ENCODE measurements at regions not wholly inside any gene's neighbourhood (a gene's known extent, or its start where the extent isn't known, plus 50 kb on each side); places are given as distances from the start of the nearest gene placed in this dataset.

- Histone ChIP-seq H3K4me3 (ENCODE audit: low read depth, low read length) (no peak overlapping the region), H3K9me3 (ENCODE audit: control insufficient read depth, insufficient read depth, low read depth, low read length) (no peaks in the 10 kb centered on the region), H3K36me3 (ENCODE audit: control insufficient read depth in 2 of 2, insufficient read depth in 1 of 2, low read length in 2 of 2) (no peaks in the 10 kb centered on the region), H3K27ac (ENCODE audit: extremely low read depth, low read depth, low read length) (no peak overlapping the region), H3K4me1 (ENCODE audit: control insufficient read depth, insufficient read depth, low read length) (peaks cover 6% of the 10 kb centered on the region; the same call in 1 of the 2 replicates)
- POLR2A ChIA-PET, result interaction anchor here (0.6 kb wide), 1 partner anchor 77 kb away, joined by 3 read pairs; the partner anchor contains the start of gene SEPTIN10
- no peak for TF ChIP-seq ZNF791 (tag by site-specific recombination; IDR thresholded peaks at IDR 0.05)
- no peak for TF ChIP-seq ZFP37 (tag by site-specific recombination; IDR thresholded peaks at IDR 0.05)
- TF ChIP-seq ZNF280C (tag by site-specific recombination; IDR thresholded peaks at IDR 0.05), result no peak
- no peak for TF ChIP-seq ZNF133 (tag by site-specific recombination; IDR thresholded peaks at IDR 0.05)
- TF ChIP-seq ZNF426 (tag by site-specific recombination; IDR thresholded peaks at IDR 0.05), result no peak
- no peak for TF ChIP-seq ZNF211 (tag by site-specific recombination; IDR thresholded peaks at IDR 0.05; ENCODE audit: low read depth)
- CTCF ChIA-PET, result no interaction called here
These were observed 76.3 kb downstream of the SOWAHC start for GRCh38 chr2:109690457-109690821.

- Histone ChIP-seq H3K36me3 (ENCODE audit: control insufficient read depth in 2 of 2, insufficient read depth in 1 of 2, low read length in 2 of 2) (no peaks in the 10 kb centered on the region), H3K4me3 (ENCODE audit: low read depth, low read length) (no peak overlapping the region), H3K4me1 (ENCODE audit: control insufficient read depth, insufficient read depth, low read length) (peaks cover 6% of the 10 kb centered on the region; the same call in 1 of the 2 replicates), H3K27ac (ENCODE audit: extremely low read depth, low read depth, low read length) (no peak overlapping the region), H3K9me3 (ENCODE audit: control insufficient read depth, insufficient read depth, low read depth, low read length) (no peaks in the 10 kb centered on the region)
- POLR2A ChIA-PET, result no interaction called here
- CTCF ChIA-PET, result no interaction called here
- no peak for TF ChIP-seq ZNF248 (tag by site-specific recombination; IDR thresholded peaks at IDR 0.05)
- TF ChIP-seq ZNF174 (tag by site-specific recombination; IDR thresholded peaks at IDR 0.05), result no peak
- no peak for TF ChIP-seq ZBTB48 (tag by site-specific recombination; IDR thresholded peaks at IDR 0.05)
- TF ChIP-seq ZNF394 (tag by site-specific recombination; IDR thresholded peaks at IDR 0.05; ENCODE audit: borderline replicate concordance), result no peak
- TF ChIP-seq YY2 (tag by site-specific recombination; IDR thresholded peaks at IDR 0.05), result no peak
- TF ChIP-seq PRDM2 (tag by site-specific recombination; IDR thresholded peaks at IDR 0.05; ENCODE audit: borderline replicate concordance), result no peak
- TF ChIP-seq AEBP2 (tag by site-specific recombination; IDR thresholded peaks at IDR 0.05; ENCODE audit: borderline replicate concordance), result no peak
- no peak for TF ChIP-seq ZNF549 (tag by site-specific recombination; IDR thresholded peaks at IDR 0.05)
- no peak for TF ChIP-seq ZNF623 (tag by site-specific recombination; IDR thresholded peaks at IDR 0.05)
- TF ChIP-seq PBX3 (CRISPR knock-in tag; IDR thresholded peaks at IDR 0.05), result no peak
- no peak for TF ChIP-seq ZBTB26 (tag by site-specific recombination; optimal IDR thresholded peaks at IDR 0.05)
- no peak for TF ChIP-seq ZNF654 (tag by site-specific recombination; IDR thresholded peaks at IDR 0.05; ENCODE audit: low read depth)
- TF ChIP-seq ZNF768 (tag by site-specific recombination; IDR thresholded peaks at IDR 0.05), result no peak
- TF ChIP-seq ZNF791 (tag by site-specific recombination; IDR thresholded peaks at IDR 0.05), result no peak
- no peak for TF ChIP-seq ZNF596 (tag by site-specific recombination; IDR thresholded peaks at IDR 0.05)
- TF ChIP-seq BCL11A (tag by site-specific recombination; IDR thresholded peaks at IDR 0.05; ENCODE audit: low read depth), result no peak
- TF ChIP-seq ZNF211 (tag by site-specific recombination; IDR thresholded peaks at IDR 0.05; ENCODE audit: low read depth), result no peak
- TF ChIP-seq SCRT2 (tag by site-specific recombination; IDR thresholded peaks at IDR 0.05), result no peak
These were observed 76.8 kb downstream of the SOWAHC start for GRCh38 chr2:109690822-109691541.

All from HEK293 (cell line).